ENCODE measurements at regions not wholly inside any gene's neighbourhood (a gene's known extent, or its start where the extent isn't known, plus 50 kb on each side); places are given as distances from the start of the nearest gene placed in this dataset.

DNA sequence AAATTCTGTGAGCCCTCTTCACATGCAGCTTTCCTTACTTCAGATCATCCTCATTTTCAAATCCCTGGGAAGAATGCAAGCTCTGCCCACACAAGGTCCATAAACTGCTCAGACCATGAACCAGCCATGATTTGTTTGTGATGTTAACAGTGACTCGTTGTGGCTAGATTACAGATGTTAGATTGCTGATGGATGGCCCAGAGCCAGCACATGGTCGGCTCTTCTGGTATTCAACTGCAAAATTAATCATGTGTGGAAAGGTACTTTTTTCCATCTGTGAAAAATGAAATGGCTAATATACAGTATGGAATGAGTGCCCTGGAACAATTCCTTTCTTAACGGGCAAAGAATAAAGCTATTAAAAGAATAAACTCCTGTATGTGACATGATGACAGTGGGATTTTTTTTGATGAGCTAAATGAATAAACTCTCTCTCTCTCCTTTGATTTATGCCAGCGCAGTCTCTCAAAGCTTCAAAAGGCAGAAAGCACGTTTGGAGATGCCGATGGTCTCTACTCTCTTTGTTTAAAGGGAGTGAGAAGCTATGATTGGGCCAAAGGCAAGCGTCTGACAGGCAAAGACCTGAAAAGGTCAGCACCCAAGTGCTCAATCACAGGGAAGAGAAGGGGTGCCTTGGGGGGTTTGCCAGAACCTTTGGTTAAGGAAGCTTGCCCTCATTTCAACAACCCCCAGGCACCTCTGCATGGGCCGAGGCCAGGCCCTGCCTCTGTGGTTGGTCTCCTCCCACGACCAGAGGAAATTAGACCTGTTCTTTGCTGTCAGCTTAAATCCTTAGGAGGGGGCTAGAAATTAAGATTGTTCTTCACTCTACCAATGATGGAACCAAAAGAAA lies 444.0 kb upstream of the NFE2L3 start:
- DNase-seq (ENCODE audit: low spot score), result no peak

DNA sequence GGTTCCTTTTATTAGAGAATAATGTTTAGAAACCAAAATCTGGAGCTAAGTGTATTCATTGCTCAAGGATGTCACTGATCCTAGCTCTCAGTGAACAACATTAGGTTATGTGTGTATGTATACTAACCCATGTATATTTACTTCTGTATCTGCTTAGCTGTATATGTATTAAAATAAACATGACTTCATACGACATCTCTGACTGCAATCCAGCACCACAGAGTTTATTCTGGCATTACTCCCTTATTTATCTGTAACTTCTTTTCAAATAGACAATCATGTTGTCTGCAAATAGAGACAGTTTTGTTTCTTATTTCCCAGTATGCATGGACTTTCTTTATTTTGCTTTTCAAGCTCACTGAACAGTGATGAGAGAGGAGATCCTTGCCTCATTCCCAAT lies 441.0 kb upstream of the NFE2L3 start:
- DNase-seq (ENCODE audit: low spot score), result no peak

DNA sequence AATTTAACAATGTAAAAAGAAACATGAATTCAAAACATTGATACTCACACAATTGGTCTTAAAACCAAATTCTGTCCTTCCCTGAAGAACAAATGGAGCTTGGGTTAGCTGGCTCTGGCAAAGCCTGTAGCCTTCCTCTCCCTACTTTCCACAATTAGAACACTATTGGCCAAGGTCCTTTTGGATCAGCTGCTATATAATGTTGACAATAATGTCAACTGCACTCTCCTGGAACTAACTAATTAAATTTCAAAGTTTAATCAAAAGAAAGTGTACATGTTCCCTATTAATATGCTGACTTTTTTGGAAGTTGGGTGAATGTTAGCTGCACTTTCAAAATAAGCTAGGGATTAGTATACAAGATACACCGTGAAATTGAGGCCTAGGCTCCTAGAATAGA lies 440.1 kb upstream of the NFE2L3 start:
- DNase-seq (ENCODE audit: low spot score), result no peak

DNA sequence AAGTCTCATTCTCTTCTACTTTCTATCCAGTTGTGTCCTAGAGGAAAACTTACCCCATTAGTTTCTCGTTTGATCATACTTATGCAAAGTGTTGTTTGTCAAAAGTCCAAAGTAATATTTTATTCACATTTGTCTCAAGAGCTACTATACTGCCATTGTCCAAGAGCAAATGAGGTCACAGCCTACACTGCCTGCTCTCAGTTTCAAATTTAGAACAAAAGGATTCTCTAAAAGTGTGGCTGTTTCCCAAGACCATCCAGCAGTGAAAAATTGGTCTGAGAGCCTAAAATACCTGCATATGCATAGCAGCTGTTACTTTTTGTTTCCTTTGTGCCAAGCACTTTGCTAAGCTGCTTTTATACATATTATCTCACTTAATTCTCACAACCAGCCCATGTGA lies 439.5 kb upstream of the NFE2L3 start:
- DNase-seq (ENCODE audit: low spot score), result no peak

DNA sequence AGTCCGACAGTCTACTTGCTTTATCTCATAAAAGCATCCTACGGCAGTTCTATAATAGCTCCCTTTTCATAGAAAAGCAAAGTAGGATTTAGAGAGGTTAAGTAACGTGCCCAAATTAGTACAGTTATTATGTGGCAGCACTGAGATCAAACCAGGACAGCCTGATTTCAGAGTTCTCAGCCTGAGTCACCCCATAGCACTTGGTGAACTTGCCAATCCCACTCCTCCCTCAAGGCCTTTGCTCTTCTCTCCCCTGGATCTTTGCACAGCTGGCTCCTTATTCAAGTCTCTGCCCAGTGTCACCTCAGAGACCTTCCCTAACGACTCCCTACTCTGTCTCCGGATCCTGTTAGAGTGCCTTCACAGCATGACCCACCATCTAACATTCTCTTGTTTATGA lies 438.0 kb upstream of the NFE2L3 start:
- no peak for DNase-seq (ENCODE audit: low spot score)

DNA sequence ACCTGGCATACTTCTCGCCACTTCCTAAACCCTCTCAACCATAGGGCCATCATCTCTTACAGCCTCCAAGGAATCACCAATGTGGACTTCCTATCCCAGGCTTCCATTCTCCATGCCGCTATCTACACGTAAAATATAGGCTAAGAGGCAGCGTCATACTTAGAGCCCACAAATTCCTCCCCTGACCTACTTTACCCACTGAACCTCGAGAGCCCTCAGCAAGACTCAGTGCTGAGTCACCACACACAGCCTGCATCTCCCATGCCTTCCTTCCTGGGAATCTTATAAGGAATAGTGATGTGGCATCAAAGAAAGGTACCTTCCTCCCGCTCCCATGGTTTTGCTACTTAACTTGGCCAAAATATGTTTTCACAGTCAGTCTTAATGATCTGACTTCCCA lies 435.6 kb upstream of the NFE2L3 start:
- no peak for DNase-seq (ENCODE audit: low spot score)

DNA sequence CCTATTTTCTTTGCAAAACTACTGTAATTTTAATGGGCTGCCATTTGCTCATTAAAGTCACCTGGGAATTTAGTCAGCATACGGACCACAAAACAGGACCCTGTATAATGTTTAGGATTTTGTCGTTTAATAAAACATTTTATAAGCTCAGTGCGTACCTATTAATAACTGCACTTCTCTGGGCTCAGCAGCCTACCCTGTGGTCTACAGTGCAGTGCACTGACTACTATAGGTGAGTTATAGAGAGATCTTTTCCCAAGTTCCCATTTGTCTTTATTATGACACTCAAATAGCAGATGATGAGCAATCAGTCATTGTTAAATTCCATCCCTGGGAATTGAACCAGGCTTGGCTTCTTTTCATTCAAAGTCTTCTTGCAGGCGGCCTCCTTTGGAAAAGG lies 433.4 kb upstream of the NFE2L3 start:
- no peak for DNase-seq (ENCODE audit: low spot score)

DNA sequence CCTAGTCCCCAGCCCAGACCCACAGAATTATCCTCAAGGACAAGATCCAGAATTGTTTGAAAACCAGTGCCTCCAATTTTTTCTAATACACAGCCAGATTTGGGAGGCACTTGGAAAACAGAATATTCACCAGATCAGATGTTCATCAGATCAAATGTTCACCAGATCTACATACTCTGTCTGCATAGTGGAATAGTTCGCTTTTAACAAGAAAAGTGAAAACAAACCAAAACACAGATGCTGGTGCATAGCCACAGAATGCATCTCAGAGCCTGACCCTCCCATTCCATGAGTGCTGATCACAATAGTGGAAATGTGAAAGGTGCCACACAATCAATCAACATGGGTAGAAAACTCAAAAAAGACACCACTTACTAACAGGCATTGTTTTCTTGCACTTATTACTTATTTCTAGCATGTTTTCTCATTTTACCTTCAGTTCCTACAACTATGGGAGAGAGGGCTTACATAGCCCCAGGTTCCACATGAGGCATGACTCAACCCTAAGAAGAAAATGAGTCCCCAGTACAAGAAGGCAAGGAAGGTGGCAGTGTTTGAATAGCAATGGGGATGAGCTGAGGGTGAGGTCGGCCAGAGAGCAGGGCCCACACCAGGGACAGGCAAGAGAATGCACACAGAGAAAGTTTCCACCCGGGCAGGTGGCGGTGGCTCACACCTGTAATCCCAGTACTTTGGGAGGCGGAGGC lies 432.7 kb upstream of the NFE2L3 start:
- no peak for DNase-seq (ENCODE audit: low spot score)

DNA sequence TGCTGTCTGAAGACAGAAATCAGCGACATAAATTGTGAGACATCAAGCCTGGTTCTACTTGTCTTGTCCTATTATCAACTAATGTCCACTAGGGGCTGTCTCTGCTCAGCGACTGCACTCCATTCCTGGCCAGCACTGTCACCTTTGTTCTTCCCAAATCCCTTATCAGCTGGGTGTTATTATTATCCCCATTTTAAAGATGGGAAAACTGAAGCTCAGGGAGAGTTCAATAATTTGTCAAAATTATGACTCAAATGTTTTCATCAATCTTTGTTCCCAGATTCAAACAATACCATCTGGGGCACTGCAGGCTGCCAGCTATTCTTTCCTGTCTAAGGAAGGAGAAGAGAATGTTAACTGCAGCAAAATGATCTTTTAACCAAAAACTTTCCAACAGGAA lies 431.6 kb upstream of the NFE2L3 start:
- DNase-seq (ENCODE audit: low spot score), result peak; percentile 23

DNA sequence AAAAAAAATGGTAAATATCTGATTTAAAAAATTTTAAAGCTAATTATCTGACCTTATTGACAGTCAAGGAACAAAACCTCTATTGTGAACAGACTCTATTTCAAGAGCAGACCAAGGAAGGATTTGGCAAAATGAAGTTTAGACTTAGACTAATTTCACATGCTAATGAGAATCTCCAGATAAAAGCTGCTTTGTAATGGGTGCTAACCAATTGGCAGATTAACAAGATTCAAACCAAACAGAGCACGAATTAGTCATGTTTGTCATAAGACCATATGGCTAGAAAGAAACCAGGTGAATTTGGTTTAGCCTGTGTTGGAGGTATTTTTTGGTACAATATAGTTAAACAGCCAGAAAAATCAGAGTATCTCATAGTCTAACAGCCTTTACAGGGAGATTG lies 429.1 kb upstream of the NFE2L3 start:
- no peak for DNase-seq (ENCODE audit: low spot score)

DNA sequence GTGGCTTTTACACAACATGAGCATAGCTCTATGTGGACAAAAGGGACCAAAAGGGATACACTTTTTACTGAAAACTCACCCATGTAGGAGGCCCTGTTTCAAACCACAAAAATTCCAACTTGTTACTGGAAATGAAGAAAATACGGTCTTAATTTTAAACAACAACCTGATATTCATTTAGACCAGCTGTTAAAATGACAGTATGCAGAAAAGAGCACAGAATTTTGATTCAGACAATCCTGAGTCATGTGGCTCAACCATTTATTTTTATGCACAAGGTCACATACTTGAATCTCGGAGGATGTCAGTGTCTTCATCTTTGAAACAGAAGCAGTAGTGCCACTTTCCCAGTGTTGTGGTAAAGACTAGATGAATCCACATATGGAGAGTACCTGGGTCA lies 426.5 kb upstream of the NFE2L3 start:
- no peak for DNase-seq (ENCODE audit: low spot score)

DNA sequence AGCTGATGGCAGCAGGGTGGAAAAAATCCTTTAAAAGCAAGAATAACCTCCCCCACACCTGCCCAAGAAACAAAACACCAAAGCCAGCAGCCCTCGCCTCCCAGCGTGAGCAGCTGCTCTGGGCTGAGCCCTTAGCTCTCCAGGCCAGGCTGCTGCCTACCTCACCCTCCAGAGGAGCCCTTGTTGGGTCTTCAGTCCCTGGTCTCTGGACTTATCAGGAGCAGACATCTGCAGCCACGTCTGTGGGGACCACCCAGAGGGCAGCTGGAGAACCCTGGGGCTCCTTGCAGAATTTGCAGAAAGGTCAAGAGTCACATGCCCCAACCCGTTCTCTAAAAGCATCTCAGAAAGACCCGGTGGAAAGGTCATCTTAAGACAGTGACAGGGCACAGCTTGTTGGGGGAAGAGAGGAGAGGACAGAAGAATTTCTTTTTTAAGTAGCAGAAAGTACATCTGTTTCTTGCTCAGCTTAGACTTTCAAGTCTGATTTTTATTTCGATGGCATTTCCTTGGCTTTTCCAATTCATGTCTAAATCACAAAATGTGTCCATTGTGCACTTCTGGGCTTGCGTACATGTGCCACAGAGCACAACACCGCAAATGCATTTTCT lies 425.7 kb upstream of the NFE2L3 start:
- no peak for DNase-seq (ENCODE audit: low spot score)

DNA sequence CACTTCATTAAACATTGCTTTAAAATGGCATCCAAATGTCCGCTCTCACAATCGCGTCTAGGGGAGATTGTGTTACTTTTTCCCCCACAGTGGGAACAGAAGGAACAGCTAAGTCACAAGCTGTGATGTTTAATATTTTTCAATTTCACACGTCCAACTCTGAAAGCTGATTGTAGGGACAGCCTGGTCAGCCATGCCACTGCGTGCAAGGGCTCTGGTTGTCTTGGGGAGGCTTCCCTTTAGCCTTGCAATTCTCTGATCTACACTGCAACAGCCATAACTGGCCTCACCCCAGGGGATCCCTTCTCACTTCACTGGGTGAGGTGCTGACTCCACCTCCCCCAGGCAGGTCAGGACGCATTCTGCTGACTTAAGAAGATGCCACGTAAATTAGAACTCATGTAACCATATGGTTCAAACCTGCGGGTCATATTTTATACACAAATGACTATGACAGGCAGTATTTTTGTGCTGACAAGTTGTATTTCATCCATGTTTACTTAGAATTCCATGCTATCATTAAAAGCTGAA lies 425.2 kb upstream of the NFE2L3 start:
- DNase-seq (ENCODE audit: low spot score), result no peak

DNA sequence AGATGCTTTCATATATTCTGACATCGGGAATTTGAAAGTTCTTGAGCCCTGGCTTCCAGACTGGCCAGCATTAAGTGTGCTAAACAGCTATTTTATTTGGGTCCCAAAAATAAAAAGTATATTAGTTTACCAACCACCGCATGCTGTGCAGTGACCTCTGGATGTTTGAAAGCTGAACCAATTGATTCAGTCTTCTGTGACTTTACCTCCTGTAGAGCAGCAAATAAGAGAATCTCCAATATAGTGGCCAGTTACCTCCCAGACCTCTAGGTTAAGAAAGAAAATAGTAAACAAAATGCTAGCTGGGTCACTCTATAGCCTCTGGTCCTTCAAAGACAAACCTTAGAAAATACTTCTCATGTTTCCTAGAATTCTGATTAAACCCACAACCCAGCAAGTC lies 424.6 kb upstream of the NFE2L3 start:
- DNase-seq (ENCODE audit: low spot score), result no peak

DNA sequence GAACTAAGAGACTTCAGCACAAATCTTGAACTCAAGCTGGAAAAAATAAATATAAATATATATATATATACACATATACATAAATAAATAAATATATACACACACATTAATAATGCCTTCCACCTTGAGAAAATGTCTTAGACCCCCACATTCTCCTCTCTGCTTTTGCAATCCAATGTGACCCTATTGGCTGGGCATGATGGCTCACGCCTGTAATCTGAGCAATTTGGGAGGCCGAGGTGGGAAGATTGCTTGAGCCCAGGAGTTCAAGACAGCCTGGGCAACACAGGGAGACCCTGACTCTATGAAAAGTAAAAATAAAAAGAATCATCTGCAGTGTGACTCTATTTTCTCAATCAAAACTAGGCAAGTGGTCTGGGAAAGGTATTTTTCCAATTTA lies 424.1 kb upstream of the NFE2L3 start:
- no peak for DNase-seq (ENCODE audit: low spot score)

DNA sequence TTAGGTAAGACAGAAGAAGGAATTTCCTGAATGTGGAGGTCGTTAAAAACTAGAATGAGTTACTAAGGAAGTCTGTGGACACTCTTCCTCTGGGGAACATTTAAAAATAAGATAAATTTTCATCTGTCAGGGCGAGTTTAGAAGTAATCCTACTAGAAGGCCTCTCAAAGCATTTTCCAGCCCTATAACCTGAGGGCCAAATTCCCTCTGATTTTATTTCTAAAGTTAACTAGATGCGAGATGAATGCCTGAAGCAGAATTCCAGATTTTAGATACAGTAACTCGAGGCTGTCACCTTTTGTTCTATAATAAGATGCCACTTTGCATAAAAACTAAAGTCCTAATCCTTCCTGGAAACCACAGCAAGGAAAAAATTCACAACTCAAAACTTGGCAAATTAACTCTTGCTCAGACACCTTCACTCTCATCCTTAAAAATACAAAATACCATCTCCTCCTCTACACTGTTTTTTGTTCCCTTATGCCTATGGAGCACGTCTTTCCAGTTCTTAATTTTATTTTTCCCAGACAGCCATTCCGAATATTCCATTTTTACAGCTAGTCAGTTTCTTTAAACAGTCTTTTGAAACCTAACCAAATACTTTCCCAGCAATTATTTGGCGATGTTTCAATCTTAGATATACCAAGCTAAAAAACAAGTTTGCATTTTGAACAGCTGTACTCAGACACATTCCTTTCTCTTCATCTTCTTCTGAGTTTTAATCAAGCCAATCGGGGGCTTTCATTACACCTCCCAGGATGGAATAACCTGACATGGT lies 420.7 kb upstream of the NFE2L3 start:
- no peak for DNase-seq (ENCODE audit: low spot score)

DNA sequence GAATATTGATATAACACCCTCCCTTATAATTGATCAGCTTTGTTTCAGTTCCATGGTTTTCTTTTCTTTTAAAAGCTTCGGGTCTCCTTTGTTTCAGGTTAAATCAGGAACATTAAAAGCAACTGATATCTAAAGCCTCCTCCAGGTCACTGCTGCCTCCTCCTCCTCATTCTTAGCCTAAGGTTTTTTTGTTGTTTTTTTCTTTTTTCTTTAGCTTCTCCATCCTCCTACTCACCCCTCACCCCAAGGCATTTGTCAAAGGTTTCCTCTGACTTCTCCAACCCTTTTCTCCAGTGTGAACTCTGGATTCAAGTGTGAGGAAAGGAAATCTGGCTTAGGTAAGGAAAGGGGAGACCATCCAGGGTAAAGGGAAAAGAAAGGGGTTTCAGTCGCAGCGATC lies 420.2 kb upstream of the NFE2L3 start:
- DNase-seq (ENCODE audit: low spot score), result no peak

DNA sequence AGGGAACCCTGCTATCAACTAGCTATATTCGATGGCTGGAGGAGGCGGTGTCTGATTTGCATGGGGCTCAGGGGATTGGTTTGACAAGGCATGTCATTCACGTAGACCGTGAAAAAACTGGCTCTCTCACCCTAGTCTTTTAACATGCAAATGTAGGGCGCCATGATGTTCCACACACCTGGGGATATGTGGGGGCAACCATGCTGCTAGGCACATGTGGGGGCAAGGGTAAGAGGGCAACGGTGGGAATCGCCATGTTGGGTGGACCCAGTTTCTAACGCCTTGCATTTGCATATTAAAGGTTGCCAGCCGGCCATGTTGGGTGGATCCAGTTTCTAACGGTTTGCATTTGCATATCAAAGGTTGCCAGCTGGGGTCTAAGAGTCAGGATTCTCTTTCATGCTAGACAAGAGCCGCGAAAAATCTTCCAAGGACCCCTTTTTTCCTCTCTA lies 419.2 kb upstream of the NFE2L3 start:
- DNase-seq (ENCODE audit: low spot score), result no peak

DNA sequence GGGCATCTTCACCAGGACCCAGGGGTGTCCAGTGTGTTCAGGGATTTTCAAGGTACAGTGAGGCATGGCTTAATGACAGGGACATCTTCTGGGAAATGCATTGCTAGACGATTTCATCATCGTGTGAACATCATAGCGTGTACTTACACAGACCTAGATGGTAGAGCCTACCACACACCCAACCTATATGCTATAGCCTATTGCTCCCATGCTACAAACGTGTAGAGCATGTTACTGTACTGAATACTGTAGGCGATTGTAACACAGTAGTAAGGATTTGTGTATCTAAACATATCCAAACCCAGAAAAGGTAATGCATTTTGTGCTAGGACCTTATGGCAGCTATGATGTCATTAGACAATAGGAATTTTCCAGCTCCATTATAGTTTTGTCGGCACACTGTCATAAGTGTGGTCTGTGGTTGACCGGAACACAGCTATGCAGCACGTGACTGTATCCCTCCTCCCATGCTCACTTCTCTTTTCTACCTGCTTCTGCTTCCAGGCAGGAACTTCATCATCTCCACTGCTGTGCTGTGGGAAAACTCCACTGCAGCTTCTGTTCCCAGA lies 416.2 kb upstream of the NFE2L3 start:
- no peak for DNase-seq (ENCODE audit: low spot score)

DNA sequence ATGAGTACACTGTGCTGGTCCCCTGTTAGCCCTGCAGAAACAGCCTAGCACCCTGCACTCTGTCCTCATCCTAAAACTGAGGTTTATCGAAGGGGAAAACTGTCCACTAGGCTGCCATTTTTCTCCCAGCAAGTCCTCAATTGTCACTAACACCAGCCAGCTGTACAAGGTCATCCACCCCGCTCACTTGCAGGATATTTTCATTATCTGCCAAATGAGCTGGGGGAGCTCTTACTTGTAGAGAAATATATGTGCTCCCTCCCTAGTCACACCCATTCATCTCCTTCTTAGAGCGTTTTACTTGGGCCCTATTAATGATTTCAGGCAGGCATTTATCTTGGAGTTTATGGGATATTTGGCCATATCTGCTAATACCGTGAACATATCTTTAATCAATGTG lies 413.5 kb upstream of the NFE2L3 start:
- no peak for DNase-seq (ENCODE audit: low spot score)

DNA sequence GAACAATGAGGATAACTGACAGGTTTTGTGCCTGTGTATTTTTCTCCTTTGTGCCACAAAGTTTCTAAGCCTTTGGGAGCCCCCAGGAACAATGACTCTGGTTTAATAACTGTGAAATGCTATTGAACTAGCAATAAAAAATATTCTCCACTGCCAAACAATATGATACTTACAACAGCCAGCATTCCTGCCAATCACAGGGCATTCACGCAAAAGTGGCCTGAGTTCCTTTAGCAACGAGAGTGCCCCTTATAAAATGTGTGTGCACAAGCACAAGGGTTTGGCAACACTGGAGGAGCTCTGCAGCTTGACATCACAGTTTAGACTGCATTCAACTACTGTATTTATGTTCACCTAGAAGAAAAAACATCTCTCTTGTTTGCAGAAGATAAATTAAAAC lies 412.9 kb upstream of the NFE2L3 start:
- DNase-seq (ENCODE audit: low spot score), result no peak
